ENCODE measurements at regions not wholly inside any gene's neighbourhood (a gene's known extent, or its start where the extent isn't known, plus 50 kb on each side); places are given as distances from the start of the nearest gene placed in this dataset.

DNA sequence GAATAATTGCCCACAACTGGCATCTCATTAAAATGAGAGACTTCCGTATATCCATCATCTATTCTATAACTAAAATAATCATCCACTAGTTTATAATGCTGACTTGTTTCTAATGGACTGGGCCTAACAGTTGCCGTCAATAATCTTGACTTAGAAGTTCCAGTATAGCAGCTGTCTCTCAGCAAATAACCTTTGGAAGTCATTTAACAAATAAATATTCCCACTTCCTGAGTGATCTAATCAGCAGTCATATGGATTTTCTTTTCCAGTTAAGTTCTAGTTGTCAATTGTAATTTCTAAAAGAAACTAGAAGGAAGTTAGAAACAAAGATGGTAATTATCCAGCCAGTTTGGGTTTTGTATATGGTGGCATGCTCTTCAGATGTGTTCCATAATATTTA lies 177.8 kb downstream of the GXYLT1 start:
- Histone ChIP-seq H3K27me3 (ENCODE audit: low read length) (no peaks in the 10 kb centered on the region), H3K27ac (ENCODE audit: low read length) (no peak overlapping the region), H3K4me2 (ENCODE audit: low read depth, low read length, poor library complexity, severe bottlenecking) (no peak overlapping the region), H3K9me2 (replicated peaks; ENCODE audit: insufficient read depth, low read length) (no peaks in the 10 kb centered on the region), H3K4me3 (ENCODE audit: low read length) (no peak overlapping the region), H3K36me3 (ENCODE audit: insufficient read depth, low read length) (no peaks in the 10 kb centered on the region), H3K4me1 (ENCODE audit: low read length) (peaks cover 14% of the 10 kb centered on the region), H2AFZ (ENCODE audit: low read length) (no peak overlapping the region), H3K9me3 (ENCODE audit: low read length) (no peaks in the 10 kb centered on the region), H3K79me2 (ENCODE audit: low read length) (no peaks in the 10 kb centered on the region), H3K9ac (ENCODE audit: low read length) (no peak overlapping the region), H4K20me1 (ENCODE audit: insufficient read depth, low read depth, low read length) (no peaks in the 10 kb centered on the region)
- DNase-seq, result no peak

DNA sequence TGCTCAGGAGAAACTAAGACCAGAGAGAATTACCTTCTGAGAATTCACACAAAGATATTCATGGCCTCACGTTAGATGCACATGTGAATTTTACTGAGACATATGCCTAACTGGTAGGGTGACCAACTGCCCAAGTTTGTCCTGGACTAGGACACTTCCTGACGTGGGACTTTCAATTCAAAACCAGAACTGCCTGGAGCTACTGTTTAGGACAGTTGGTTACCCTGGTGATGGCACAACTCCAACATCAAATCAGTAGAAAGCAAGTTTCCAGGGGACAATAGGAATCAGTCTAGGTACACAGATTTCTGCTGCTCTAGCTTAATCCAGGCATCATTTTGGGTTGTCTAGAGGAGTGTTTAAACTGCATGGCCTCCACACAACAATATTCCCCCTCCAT lies 178.7 kb downstream of the GXYLT1 start:
- Histone ChIP-seq H3K4me1 (ENCODE audit: low read length) (peaks cover 14% of the 10 kb centered on the region), H3K4me2 (ENCODE audit: low read depth, low read length, poor library complexity, severe bottlenecking) (no peak overlapping the region), H3K36me3 (ENCODE audit: insufficient read depth, low read length) (no peaks in the 10 kb centered on the region), H3K9ac (ENCODE audit: low read length) (no peak overlapping the region), H3K27me3 (ENCODE audit: low read length) (no peaks in the 10 kb centered on the region), H3K9me3 (ENCODE audit: low read length) (no peaks in the 10 kb centered on the region), H4K20me1 (ENCODE audit: insufficient read depth, low read depth, low read length) (no peaks in the 10 kb centered on the region), H2AFZ (ENCODE audit: low read length) (no peak overlapping the region), H3K79me2 (ENCODE audit: low read length) (no peaks in the 10 kb centered on the region), H3K27ac (ENCODE audit: low read length) (no peak overlapping the region), H3K4me3 (ENCODE audit: low read length) (no peak overlapping the region), H3K9me2 (replicated peaks; ENCODE audit: insufficient read depth, low read length) (no peaks in the 10 kb centered on the region)
- no peak for DNase-seq

DNA sequence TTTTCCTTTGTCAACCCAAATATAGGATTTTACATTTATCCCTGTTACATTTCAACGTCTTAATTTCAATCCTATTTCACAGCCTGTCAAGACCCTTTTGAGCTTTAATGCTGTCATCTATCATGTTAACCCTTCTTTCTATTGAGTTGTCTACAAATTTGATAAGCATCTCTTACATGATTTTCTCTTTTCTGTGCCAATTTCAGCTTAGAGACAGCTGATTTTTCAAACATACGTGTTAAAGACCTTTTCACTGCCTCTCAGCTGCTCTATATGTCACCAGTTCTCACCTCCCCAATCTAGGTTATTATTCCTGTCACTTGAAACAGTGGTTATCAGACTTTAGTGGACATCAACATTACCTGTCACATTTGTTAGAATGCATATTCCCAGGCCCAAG lies 181.3 kb downstream of the GXYLT1 start:
- Histone ChIP-seq H3K4me3 (ENCODE audit: low read length) (no peak overlapping the region), H3K27me3 (ENCODE audit: low read length) (no peaks in the 10 kb centered on the region), H4K20me1 (ENCODE audit: insufficient read depth, low read depth, low read length) (no peaks in the 10 kb centered on the region), H3K9me3 (ENCODE audit: low read length) (no peaks in the 10 kb centered on the region), H2AFZ (ENCODE audit: low read length) (no peak overlapping the region), H3K36me3 (ENCODE audit: insufficient read depth, low read length) (no peaks in the 10 kb centered on the region), H3K4me1 (ENCODE audit: low read length) (peaks cover 8% of the 10 kb centered on the region), H3K9ac (ENCODE audit: low read length) (no peak overlapping the region), H3K9me2 (replicated peaks; ENCODE audit: insufficient read depth, low read length) (no peaks in the 10 kb centered on the region), H3K79me2 (ENCODE audit: low read length) (no peaks in the 10 kb centered on the region), H3K4me2 (ENCODE audit: low read depth, low read length, poor library complexity, severe bottlenecking) (no peak overlapping the region), H3K27ac (ENCODE audit: low read length) (no peak overlapping the region)
- DNase-seq, result no peak

DNA sequence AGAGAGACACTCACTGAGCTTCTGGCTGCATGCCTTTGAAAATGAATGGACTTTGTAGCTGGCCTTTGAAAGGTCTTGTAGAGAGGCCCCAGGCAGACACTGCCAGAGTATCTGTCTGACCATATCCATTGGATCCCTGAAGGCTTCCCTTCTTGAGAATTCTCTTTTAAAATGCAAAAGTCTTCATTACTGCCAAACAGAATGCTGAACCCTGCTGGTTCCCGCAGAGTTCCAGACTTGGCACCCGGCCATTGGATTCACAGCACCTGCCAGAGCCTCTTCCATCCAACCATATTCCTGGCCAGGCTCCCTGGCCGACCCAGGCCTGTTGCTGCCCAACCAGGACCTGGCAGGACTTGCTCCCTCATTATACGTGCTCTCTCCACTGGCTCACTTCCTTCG lies 182.5 kb downstream of the GXYLT1 start:
- H3K4me1 ChIP-seq (ENCODE audit: low read length), result no peaks in the 10 kb centered on the region
- no peak overlapping the region for H2AFZ ChIP-seq (ENCODE audit: low read length)
- no peaks in the 10 kb centered on the region for H3K9me3 ChIP-seq (ENCODE audit: low read length)
- H3K27ac ChIP-seq (ENCODE audit: low read length), result no peak overlapping the region
- H3K9me2 ChIP-seq (replicated peaks; ENCODE audit: insufficient read depth, low read length), result no peaks in the 10 kb centered on the region
- no peak for DNase-seq
- no peaks in the 10 kb centered on the region for H4K20me1 ChIP-seq (ENCODE audit: insufficient read depth, low read depth, low read length)
- no peak overlapping the region for H3K4me3 ChIP-seq (ENCODE audit: low read length)
- no peaks in the 10 kb centered on the region for H3K36me3 ChIP-seq (ENCODE audit: insufficient read depth, low read length)
- H3K4me2 ChIP-seq (ENCODE audit: low read depth, low read length, poor library complexity, severe bottlenecking), result no peak overlapping the region
- no peaks in the 10 kb centered on the region for H3K79me2 ChIP-seq (ENCODE audit: low read length)
- H3K9ac ChIP-seq (ENCODE audit: low read length), result no peak overlapping the region
- no peaks in the 10 kb centered on the region for H3K27me3 ChIP-seq (ENCODE audit: low read length)

DNA sequence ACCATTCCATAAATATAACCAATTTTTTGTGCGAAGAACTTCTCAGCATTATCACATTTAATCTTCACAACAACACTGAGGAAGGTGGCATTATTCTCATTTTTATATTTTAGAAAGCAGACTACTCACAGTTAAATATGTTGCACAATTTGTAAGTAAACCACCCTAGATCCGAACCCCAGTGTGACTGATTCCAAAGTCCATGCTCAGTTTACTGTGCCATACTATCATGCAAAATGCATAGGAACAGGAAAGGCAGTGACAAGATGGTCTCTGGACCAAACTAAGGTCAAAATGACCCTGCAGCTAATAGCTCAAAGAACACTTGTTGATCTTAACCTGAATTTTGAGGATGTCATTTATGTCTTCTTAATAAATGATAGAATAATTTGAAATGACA lies 185.4 kb downstream of the GXYLT1 start:
- H3K4me3 ChIP-seq (ENCODE audit: low read length), result no peak overlapping the region
- H3K27ac ChIP-seq (ENCODE audit: low read length), result no peak overlapping the region
- no peak for DNase-seq
- no peaks in the 10 kb centered on the region for H3K4me1 ChIP-seq (ENCODE audit: low read length)
- no peaks in the 10 kb centered on the region for H3K9me3 ChIP-seq (ENCODE audit: low read length)
- H3K9ac ChIP-seq (ENCODE audit: low read length), result no peak overlapping the region
- H4K20me1 ChIP-seq (ENCODE audit: insufficient read depth, low read depth, low read length), result no peaks in the 10 kb centered on the region
- no peaks in the 10 kb centered on the region for H3K79me2 ChIP-seq (ENCODE audit: low read length)
- H3K4me2 ChIP-seq (ENCODE audit: low read depth, low read length, poor library complexity, severe bottlenecking), result no peak overlapping the region
- no peaks in the 10 kb centered on the region for H3K27me3 ChIP-seq (ENCODE audit: low read length)
- H3K36me3 ChIP-seq (ENCODE audit: insufficient read depth, low read length), result no peaks in the 10 kb centered on the region
- no peak overlapping the region for H2AFZ ChIP-seq (ENCODE audit: low read length)
- H3K9me2 ChIP-seq (replicated peaks; ENCODE audit: insufficient read depth, low read length), result no peaks in the 10 kb centered on the region

DNA sequence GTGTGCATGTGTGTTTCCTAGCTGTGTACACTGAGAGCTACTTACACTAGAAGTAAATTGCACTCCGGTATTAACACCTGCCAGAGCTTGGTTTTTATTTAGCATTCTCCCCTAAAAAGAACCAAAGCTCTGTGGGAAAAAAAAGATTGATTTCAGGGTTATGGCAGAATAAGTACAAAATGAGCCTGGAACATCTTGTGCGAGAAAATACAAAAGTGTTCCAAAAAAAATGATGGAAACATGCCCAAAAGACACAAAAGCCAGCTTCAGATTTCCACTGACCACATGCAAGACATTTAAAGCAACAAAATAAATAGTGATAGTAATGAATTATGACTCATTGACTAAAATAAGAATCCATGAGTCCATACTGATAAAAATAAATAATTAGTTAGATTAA lies 188.3 kb downstream of the GXYLT1 start:
- H3K27ac ChIP-seq (ENCODE audit: low read length), result no peak overlapping the region
- no peaks in the 10 kb centered on the region for H3K36me3 ChIP-seq (ENCODE audit: insufficient read depth, low read length)
- no peaks in the 10 kb centered on the region for H3K79me2 ChIP-seq (ENCODE audit: low read length)
- no peaks in the 10 kb centered on the region for H3K9me3 ChIP-seq (ENCODE audit: low read length)
- H3K9me2 ChIP-seq (replicated peaks; ENCODE audit: insufficient read depth, low read length), result no peaks in the 10 kb centered on the region
- DNase-seq, result no peak
- H4K20me1 ChIP-seq (ENCODE audit: insufficient read depth, low read depth, low read length), result no peaks in the 10 kb centered on the region
- H2AFZ ChIP-seq (ENCODE audit: low read length), result no peak overlapping the region
- no peaks in the 10 kb centered on the region for H3K27me3 ChIP-seq (ENCODE audit: low read length)
- no peak overlapping the region for H3K9ac ChIP-seq (ENCODE audit: low read length)
- no peaks in the 10 kb centered on the region for H3K4me1 ChIP-seq (ENCODE audit: low read length)
- no peak overlapping the region for H3K4me3 ChIP-seq (ENCODE audit: low read length)
- H3K4me2 ChIP-seq (ENCODE audit: low read depth, low read length, poor library complexity, severe bottlenecking), result no peak overlapping the region

DNA sequence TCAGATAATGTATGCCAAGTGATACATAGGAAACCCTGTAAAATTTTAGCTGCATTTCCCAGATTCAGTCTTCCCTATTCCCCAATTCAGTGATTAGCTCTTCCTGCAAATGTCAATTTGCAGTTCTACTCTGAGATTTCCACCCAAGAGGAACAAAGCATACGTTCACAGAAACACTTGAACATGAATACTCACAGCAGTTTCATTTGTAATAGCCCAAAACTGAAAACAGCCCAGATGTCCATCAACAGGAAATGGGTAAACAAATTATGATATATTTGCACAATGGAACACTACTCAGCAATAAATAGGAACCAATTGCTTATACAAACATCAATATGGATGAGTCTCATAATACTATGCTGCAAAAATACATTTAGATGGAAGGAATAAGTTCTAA lies 194.2 kb downstream of the GXYLT1 start:
- H3K9ac ChIP-seq (ENCODE audit: low read length), result no peak overlapping the region
- H3K4me3 ChIP-seq (ENCODE audit: low read length), result no peak overlapping the region
- no peak overlapping the region for H2AFZ ChIP-seq (ENCODE audit: low read length)
- no peaks in the 10 kb centered on the region for H3K9me2 ChIP-seq (replicated peaks; ENCODE audit: insufficient read depth, low read length)
- H4K20me1 ChIP-seq (ENCODE audit: insufficient read depth, low read depth, low read length), result no peaks in the 10 kb centered on the region
- no peak overlapping the region for H3K4me2 ChIP-seq (ENCODE audit: low read depth, low read length, poor library complexity, severe bottlenecking)
- no peaks in the 10 kb centered on the region for H3K4me1 ChIP-seq (ENCODE audit: low read length)
- no peak for DNase-seq
- H3K9me3 ChIP-seq (ENCODE audit: low read length), result peaks cover 11% of the 10 kb centered on the region; the same call in 1 of the 2 replicates
- H3K27me3 ChIP-seq (ENCODE audit: low read length), result no peaks in the 10 kb centered on the region
- peaks cover 3% of the 10 kb centered on the region; the same call in 1 of the 2 replicates for H3K36me3 ChIP-seq (ENCODE audit: insufficient read depth, low read length)
- no peak overlapping the region for H3K27ac ChIP-seq (ENCODE audit: low read length)
- H3K79me2 ChIP-seq (ENCODE audit: low read length), result no peaks in the 10 kb centered on the region

DNA sequence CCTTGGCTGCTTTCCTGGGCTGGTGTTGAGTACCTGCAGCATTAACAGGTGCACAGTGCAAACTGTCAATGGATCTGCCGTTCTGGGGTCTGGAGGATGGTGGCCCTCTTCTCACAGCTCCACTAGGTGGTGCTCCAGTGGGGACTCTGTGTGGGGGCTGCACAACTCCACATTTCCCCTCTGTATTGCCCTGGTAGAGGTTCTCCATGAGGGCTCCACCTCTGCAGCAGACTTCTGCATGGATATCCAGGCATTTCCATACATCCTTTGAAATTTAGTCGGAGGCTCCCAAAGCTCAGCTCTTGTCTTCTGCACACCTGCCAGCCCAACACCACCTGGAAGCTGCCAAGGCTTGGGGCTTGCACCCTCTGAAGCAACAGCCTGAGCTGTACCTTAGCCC lies 198.6 kb downstream of the GXYLT1 start:
- H4K20me1 ChIP-seq (ENCODE audit: insufficient read depth, low read depth, low read length), result no peaks in the 10 kb centered on the region
- H3K4me2 ChIP-seq (ENCODE audit: low read depth, low read length, poor library complexity, severe bottlenecking), result no peak overlapping the region
- H3K4me3 ChIP-seq (ENCODE audit: low read length), result no peak overlapping the region
- H3K27ac ChIP-seq (ENCODE audit: low read length), result no peak overlapping the region
- no peak overlapping the region for H2AFZ ChIP-seq (ENCODE audit: low read length)
- no peak overlapping the region for H3K9ac ChIP-seq (ENCODE audit: low read length)
- peaks cover 6% of the 10 kb centered on the region; the same call in 1 of the 2 replicates for H3K36me3 ChIP-seq (ENCODE audit: insufficient read depth, low read length)
- H3K9me3 ChIP-seq (ENCODE audit: low read length), result peaks cover 14% of the 10 kb centered on the region; the same call in 1 of the 2 replicates
- DNase-seq, result no peak
- H3K79me2 ChIP-seq (ENCODE audit: low read length), result no peaks in the 10 kb centered on the region
- H3K4me1 ChIP-seq (ENCODE audit: low read length), result no peaks in the 10 kb centered on the region
- no peaks in the 10 kb centered on the region for H3K9me2 ChIP-seq (replicated peaks; ENCODE audit: insufficient read depth, low read length)
- no peaks in the 10 kb centered on the region for H3K27me3 ChIP-seq (ENCODE audit: low read length)

DNA sequence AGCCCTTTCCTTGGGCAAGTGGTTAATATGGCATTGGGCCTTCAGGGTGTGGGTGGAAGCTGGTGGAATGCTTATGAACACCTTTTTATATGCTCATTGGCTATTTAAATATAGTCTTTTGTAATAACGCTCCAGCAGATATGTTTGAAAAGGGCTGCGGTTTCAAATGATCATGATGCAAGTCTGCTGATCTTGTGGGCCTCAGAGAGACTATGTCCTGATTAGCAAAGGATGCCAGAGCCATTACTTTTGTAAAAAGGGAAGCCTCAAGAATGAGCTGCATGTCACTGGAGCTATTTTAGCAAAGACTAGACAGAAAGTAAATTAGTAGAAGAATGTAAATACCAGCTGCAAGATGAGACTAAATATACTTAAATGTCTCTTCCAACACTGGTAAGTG lies 200.5 kb downstream of the GXYLT1 start:
- no peak for DNase-seq
- Histone ChIP-seq H3K9me2 (replicated peaks; ENCODE audit: insufficient read depth, low read length) (no peaks in the 10 kb centered on the region), H3K9me3 (ENCODE audit: low read length) (peaks cover 14% of the 10 kb centered on the region; the same call in 1 of the 2 replicates), H3K4me1 (ENCODE audit: low read length) (no peaks in the 10 kb centered on the region), H2AFZ (ENCODE audit: low read length) (no peak overlapping the region), H3K27ac (ENCODE audit: low read length) (no peak overlapping the region), H3K9ac (ENCODE audit: low read length) (no peak overlapping the region), H3K4me3 (ENCODE audit: low read length) (no peak overlapping the region), H3K4me2 (ENCODE audit: low read depth, low read length, poor library complexity, severe bottlenecking) (no peak overlapping the region), H3K79me2 (ENCODE audit: low read length) (no peaks in the 10 kb centered on the region), H3K27me3 (ENCODE audit: low read length) (no peaks in the 10 kb centered on the region), H3K36me3 (ENCODE audit: insufficient read depth, low read length) (peaks cover 6% of the 10 kb centered on the region; the same call in 1 of the 2 replicates), H4K20me1 (ENCODE audit: insufficient read depth, low read depth, low read length) (no peaks in the 10 kb centered on the region)

Measured in Karpas-422 (cell line).